GM21717 (cell line): ENCODE measurements at regions not wholly inside any gene's neighbourhood (a gene's known extent, or its start where the extent isn't known, plus 50 kb on each side); places are given as distances from the start of the nearest gene placed in this dataset.
"Not testable (repeated sequence)": the region's sequence is repeated elsewhere in the genome, so short reads cannot be mapped to it uniquely, and the experiment has no call there.

Source experiments
- ATAC-seq: cut with Tn5 transposase; IDR thresholded peaks from one replicate; pipeline ENCODE4 v1.9.1; 2021; ENCODE audit warnings: mild to moderate bottlenecking, moderate library complexity; ENCODE audit not compliant: unreplicated experiment

DNA sequence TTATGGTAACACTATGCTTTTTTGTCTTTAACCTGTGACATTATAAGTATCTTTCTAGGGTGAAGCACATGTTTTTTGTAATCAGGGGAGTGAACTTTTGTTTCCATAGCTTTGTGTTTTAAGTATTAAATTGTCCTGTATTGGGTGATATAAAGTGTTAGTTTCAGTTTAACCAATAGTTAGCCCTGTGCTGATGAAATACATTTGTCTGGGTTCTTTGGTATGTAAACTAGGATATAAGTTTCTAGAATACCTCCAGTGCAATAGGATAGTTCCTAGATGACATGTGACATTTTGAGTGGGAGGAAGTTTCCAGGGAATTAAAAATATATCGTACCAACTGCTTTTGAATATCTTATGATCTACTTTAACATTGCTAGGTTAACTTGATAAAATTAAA, 611.0 kb upstream of the MARCKS start:
- no peak for ATAC-seq

DNA sequence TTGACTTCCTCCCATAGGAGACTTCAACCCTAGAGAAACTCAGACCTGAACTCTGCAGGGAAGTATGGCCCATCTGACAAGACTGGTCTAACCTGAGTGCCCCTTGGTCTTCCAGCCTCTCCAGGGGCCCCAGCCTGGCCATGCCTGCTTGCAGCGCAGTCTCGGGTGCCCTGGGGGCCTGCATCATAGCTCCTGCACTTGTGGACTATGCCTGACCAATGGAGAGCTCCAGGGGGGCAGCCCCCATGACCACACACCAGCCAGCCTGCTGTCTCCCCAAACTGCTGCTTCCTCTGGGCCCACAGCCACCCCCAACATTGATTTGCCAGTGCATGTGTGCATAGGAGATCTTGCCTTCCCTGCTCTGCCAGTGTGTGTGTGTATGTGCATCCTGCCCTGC, 608.6 kb upstream of the MARCKS start:
- ATAC-seq = no peak

DNA sequence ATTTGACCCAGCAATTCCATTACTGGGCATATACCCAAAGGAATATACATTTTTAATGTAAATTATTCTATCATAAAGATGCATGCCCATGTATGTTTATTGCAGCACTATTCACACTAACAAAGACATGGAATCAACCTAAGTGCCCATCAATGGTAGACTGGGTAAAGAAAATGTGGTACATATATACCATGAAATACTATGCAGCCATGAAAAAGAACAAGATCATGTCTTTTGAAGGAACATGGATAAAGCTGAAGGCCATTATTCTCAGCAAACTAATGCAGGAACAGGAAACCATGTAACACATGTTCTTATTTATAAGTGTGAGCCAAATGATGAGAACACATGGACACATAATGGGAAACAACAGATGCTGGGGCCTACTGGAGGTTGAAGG, 603.0 kb upstream of the MARCKS start:
- not testable (repeated sequence) for ATAC-seq

DNA sequence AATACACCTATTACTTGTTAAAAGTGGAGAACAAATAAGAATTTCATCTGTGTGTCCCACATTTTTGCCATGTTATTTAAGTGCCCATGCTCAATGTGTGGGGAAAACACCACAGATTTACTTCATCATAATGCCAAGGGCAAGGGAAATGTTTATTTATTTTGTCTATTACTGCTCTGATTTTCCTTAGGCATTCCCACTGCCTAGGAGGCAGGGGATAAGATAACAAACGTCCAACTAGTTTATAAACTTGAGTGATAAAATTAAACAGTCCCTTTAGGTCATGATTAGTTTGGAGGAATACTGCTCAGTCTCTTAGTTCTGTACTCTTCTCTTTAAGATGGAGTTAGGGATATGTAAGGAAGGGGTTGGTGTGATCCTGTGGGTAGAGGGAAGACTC, 598.4 kb upstream of the MARCKS start:
- no peak for ATAC-seq

DNA sequence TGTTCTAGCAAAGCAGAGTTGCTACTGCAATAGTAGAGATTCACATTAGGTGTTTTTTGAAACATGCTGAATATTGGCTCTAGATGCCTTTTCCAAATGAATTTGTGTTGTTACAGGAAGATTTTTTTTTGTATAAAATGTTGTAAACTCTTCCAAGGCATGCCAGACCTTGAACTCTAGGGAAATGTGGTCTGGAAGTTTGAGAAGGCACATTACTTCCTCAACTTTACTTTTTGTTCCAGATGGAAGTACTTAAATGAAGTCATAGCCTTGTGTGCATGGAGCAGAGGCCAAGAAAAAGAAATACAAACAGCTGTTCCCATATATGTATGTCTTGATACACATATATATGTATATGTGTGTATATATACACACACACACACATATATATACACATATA, 585.7 kb upstream of the MARCKS start:
- no peak for ATAC-seq

DNA sequence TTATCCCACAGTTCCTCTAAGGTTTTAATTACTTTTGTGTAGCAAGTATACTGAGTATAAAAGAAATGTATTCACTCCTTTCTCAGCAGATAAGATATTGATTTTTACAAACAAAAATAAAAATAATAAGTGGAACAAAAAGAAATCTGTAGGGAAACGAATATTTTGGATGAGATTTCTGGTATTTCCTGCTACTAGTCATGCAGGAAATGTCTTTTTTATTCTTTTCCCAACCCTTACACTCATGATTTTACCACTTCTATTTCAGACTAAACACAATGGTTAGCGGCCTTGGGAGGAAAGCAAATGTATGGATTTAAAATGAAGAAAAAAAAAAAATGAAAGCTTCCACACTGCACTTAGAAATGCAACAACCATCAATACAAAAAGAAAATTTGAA, 580.5 kb upstream of the MARCKS start:
- no peak for ATAC-seq

DNA sequence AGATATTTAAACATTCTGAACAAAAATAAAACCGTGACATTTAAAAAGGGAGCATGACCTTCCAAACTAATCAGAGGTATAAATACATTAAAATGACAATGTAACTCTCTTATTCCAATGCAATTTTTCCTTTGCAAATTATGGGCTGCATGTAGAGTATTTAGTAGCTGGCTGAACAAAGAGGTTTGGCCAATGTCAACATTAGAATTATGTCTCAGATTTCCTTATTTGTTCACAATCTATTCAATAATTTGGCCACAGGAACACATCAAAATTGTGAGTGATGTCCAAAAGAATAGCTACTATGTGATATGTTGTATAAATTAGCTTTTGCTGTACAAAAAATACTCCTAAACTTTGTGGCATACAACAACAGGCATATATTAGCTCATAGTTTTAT, 580.0 kb upstream of the MARCKS start:
- ATAC-seq = no peak

DNA sequence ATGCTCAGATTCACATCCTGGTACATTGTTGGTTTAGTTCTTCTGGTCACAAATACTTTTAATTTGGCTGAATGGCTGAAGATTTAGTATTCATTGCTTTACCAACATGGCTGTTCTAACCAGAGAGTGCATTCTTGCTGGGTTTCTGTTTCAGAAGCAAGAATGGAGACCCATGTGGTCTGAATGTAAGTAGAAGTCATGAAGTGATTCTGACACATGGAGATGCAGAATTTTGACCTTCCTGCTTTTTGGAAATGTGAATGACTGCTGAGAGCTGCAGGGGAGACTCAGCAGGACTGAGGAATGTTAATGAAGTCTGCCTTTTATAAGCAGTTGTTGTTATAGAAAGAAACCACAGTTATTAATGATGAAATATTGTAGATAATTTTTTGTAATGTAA, 576.1 kb upstream of the MARCKS start:
- ATAC-seq = peak; percentile 61

DNA sequence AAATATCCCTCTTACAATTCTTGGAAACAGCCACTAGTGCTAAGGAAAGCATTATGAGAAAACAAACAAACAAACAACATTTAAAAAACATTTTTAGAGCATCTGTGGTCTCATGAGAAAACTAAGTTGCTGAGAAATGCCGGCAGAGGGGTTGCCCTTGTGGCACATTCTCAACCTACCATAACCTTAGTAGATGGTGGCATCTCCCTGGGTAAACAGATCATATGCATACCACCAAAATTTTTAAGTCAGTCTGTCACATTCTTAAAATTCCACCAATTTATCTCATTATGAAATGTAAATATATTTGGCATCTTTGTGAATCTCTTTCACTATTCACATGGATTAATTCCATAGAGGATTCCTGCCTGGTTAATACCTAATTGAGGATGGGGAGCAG, 575.7 kb upstream of the MARCKS start:
- ATAC-seq = no peak

DNA sequence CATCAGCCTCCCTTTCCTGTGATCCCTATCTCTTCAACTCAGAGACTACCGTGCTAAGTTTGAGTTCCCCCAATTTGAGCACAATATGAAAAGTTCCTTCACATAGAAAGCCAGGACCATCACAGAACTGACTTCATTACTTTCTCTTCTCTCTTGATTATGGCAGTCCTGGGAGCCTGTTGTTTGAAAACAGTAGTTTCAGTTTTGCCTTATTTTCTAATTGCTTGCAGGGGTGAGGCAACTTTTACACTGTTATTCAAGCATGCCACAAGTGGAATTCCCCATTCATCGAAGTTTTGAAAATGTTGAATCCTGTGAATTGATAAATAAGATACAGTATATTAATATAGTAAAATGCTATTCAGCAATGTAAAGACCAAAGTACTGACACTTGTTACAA, 569.7 kb upstream of the MARCKS start:
- no peak for ATAC-seq

DNA sequence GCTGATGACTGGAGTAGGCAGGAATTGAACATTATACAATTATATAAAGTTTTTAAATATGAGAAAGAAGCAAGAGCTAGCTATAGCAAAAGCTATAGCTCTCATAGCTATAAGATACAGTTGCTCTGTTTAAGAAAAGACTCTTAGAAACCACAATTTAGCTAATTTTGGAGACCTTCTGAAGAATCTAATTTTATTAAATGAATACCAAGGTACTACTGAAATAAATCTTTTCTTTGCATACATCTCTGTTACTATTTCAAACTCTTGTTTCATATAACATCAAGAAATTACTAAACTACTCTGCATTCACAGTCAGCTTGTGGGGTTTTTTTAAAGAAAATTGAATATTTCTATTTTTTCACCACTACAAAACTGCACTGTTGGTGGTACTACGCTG, 568.7 kb upstream of the MARCKS start:
- ATAC-seq = no peak

DNA sequence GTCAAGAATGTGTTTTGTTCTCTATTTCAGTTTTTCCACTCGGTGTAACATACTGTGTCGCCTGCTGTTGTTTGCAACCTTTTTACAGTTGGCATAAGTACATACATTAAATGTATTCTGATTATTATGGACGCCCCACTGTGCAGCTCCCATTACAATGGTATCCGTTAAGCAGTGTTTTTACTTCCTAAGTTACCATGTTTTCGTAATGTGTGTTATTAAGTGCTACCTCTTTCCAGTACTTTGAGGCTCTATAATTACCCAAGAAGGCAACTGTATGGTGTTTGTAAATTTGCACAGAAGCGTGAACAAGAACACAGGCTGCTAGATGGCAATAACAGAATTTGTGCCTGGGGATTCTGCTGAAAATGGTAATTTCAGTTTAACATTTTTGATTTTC, 568.0 kb upstream of the MARCKS start:
- no peak for ATAC-seq

DNA sequence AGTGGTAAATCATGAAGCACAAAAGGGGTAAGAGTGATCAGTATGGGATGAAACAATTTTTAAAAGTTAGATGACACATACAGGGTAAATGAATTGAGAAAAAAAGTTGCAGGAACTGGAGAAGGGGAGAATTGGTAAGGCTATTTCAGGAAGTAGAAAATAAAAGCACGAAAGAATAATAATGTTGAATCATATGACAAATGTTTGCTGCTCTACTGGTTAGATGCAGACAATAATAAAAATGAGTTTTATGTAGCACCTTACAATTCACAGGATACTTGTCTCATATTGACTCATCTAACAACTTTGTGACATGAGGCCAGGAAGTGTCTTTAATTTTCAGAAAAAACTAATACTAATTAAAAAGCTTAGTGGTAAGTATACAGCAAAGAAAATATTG, 566.5 kb upstream of the MARCKS start:
- no peak for ATAC-seq

DNA sequence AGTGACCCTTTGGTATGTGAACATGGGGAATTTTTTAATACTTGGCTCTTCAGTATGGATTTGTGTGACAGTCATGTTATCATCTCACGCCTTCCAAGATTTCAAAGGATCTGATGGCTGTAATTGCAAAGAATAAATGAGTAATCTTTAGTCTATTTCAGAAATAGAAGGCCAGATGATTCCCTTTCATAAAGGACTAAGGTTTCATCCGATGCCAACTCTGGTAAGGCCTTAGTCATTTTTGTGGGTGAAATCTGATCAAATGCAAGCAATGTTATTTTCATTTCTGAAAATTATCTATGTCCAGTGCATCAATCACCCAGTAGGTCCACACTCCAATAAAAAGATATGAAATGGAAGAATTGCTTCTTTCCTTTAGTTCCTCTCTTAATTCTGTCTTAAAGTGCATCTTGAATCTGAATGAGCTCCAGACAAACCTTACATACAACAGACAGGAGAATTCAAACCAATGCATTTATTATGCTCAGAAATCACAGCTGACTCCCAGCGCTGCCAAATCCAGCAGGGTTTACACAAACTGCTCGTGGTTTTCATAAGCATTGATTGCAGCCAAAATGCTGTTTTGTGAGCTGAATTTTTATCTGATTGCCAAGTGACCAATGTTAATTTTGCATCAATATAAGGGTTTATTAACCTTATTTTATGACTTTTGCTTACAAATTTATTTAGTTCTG, 565.2 kb upstream of the MARCKS start:
- no peak for ATAC-seq

DNA sequence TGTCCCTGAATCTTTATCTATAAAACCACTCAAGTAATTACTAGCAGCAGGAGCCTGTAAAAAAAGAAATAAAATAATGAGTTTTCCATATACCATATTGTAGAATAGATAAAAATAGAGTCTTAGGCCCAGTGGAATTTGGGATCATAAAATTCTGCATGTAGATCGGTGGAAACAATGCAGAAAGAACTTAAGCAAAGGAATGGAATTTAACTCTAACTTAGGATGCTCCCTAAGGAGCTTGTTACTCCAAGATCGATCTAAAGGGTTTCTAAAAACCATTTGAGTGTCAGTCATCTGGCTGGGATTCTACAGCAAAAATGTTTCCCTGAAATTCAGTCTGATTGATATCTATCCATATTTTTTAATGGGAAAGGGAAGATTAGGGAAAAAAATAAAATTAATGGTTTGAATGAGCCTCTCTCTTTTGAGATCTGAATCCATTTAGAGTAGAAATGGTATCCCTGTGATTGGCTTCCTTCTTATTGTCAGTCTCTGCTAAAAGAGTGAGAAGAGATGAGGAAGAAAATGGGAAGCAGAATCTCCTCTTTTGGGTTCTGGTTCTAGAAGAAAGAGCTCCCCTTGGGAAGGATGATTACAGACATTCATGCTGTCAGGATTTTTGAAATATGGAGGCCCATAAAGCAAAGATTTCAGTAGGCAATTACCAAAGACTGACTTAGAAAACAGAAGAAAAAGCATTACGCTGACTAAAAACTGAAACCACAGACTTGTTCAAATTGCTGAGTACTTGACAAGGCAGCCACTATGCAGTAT, 564.3 kb upstream of the MARCKS start:
- peak; percentile 87 for ATAC-seq

DNA sequence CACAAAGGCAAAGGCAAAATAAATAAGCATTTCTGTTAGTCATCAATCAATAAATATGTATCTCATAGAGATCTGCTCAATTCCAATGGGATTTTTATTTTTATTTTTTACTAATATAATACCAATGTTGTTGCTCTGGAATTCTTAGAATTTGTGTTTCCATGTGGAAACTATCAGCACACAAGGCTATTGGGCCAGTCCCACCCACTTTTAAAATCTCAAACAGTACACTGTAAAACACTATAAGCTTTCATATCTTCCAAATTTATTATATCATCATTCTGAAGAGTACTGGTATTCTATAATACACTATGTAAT, 563.8 kb upstream of the MARCKS start:
- no peak for ATAC-seq

DNA sequence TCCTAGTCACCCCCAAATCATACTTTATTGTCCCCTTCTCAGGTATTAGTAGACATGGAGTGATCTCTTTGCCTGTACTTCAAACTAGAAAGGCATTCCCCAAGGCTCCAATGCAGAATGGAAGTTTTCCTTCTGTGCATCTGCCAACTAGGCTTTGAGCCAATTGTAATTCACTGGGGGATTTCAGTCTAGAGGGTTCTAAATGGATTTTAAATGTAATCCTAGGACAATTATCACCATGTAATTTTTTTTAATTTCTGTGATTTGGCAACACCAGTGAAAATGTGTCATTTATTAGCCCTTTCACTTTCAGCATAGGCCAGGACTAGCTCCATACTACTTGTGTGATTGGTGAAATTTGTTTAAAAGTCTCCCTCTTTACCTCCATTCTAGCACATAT, 557.6 kb upstream of the MARCKS start:
- ATAC-seq = no peak

DNA sequence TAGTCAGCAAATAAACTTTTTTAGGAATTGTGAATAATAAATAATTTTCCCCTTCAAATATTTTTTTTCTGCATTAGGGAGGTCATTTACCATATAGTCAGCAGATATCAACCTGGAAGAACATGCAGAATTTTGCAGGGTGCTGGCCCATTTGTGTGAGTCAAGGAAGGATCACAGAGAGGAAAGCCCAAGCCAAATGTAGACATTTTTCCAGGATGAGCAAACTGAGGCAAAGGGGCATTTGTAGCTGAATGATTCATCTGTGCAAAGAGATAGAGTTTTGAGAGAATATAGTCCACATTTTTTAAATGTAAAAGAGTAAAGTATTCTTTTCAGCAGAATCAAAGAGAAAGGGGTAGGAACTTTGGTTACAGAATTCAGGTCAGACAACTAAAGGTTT, 555.5 kb upstream of the MARCKS start:
- no peak for ATAC-seq

DNA sequence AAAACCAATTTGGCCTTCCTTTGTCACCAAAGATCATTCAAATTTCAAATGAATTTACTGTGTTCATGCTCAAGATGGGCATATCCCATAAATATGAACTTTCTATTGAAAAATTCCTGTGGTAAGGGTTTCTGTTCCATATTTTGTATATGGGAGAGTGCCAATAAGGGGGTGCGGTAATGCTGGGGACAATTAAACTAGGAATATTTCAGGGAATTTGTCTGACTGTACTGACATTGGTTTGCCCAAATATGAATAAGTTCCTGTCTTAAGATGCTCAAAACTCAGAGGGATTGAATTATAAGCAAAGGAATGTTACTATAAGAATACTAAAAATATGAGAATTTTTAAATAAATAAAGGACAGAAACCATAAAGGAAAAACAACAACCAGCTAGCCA, 553.0 kb upstream of the MARCKS start:
- no peak for ATAC-seq

DNA sequence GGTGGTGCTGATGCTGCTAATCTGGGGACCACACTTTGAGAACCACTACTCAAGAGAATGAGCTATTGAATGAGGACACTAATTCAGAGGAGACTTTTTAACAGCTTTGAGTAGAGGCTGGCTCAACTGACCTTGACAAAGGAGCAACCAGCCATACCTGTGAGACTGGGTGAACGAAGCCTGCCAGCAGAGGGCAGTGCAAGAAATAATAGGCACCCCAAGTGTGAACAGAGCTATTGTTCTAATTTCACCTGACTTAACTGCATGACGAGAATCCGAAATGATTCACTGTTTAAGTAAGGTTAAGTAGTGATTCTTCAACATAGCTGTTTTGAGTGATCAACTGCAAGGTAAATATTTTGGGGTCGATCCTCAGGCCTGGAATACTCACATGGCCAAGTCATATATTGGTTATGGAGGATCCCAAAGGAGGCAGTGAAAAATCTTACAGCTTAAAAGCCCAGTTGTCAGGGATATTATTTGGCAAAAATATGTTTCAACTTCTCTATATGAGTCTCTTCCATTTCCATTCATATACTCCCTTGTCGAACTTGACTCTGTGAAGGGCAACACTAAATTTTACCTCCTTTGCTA, 550.5 kb upstream of the MARCKS start:
- peak; percentile 96 for ATAC-seq

DNA sequence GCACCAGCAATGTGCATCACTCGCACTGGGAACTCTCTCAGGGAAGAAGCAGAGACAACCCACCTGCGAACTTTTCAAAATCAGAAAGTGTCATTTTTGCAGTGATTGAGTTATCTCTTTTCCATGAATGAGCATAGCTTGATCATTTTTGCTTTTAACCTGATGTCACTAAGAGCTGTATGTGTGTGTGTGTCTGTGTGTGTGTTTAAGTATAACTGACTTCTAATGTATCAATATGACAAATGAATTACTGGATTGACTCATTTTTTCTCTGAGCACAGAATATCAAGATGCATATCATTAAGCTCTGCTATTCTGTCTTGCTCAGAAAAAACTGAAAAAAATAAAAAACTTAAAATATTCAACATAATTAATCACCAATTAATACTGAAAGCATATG, 548.9 kb upstream of the MARCKS start:
- no peak for ATAC-seq

DNA sequence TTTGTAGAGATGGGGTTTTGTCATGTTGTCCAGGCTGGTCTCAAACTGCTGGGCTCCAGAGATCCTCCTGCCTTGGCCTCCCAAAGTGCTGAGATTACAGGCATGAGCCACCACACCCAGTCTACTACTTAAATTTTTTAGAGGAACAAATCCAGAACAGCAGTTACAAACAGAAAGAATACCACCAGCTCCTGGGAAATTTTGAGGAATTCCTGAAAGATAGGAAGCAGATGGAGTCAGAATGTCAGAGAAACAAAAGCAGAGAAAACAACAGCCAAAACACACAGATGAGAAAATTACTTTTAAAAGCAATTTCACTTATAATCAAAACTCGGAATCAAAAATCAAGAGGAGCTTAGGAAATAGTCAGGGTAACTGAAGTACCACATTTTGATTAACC, 543.3 kb upstream of the MARCKS start:
- no peak for ATAC-seq

DNA sequence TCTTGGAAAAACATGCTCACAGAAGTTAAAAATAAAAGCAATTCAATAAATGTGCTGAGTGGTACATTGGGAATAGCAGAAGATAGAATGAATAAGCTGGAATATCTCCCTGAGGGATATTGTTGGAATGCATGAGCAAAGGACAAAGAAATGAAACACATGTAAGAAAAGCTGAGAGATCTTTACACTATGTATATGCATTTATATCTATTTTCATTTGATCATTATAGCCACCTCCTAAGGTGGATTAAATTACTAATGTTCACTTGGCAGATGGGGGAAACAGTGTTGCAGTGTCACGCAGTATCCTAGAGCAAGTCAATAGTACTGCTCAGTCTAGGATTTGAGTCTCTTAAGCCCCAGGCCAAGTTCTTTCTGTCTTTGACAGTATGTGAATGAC, 542.0 kb upstream of the MARCKS start:
- no peak for ATAC-seq
